HG02759 (cell line): ENCODE measurements at regions not wholly inside any gene's neighbourhood (a gene's known extent, or its start where the extent isn't known, plus 50 kb on each side); places are given as distances from the start of the nearest gene placed in this dataset.
"Not testable (repeated sequence)": the region's sequence is repeated elsewhere in the genome, so short reads cannot be mapped to it uniquely, and the experiment has no call there.

Experiments used
- ATAC-seq: cut with Tn5 transposase; IDR thresholded peaks from one replicate; pipeline ENCODE4 v1.9.1; 2021; ENCODE audit warnings: mild to moderate bottlenecking, moderate library complexity; ENCODE audit not compliant: unreplicated experiment

DNA sequence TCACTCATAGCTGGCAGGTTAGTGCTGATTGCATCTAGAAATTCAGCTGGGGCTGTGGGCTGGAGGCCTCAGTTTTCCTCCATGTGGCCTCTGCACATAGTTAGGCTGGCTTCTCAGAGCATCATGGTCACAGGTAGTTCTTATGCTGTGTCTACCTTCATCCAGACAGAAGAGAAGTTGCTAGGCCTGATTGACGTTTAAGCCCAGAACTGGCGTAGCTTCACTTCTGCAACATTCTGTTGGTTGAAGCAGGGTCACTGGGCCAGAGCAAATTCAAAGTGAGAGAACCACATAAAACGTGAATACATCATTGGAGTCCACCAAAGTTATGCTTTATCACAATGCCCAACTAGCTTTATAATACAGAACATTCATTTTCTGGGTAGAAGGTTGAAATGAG lies 116.0 kb downstream of the SPP2 start:
- ATAC-seq, result no peak

DNA sequence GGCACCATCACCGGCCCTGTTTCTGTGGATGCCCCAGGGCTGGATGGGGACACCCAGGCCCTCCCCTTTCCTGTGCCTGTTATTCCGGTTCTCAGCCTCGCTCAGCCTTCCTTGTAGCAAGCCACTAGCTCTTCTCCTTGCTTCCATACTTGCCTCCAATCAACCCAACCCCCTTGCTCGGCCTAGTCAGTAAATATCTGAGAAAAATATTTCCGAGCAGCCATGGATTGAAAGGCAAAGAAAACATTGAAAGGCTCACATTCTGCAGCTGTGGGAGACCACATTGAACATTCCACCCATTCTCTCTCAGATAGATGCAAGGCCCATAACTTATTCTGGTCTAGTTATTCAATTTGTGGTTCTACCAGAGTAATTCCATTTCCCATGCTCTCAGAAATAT lies 114.9 kb downstream of the SPP2 start:
- ATAC-seq, result no peak

DNA sequence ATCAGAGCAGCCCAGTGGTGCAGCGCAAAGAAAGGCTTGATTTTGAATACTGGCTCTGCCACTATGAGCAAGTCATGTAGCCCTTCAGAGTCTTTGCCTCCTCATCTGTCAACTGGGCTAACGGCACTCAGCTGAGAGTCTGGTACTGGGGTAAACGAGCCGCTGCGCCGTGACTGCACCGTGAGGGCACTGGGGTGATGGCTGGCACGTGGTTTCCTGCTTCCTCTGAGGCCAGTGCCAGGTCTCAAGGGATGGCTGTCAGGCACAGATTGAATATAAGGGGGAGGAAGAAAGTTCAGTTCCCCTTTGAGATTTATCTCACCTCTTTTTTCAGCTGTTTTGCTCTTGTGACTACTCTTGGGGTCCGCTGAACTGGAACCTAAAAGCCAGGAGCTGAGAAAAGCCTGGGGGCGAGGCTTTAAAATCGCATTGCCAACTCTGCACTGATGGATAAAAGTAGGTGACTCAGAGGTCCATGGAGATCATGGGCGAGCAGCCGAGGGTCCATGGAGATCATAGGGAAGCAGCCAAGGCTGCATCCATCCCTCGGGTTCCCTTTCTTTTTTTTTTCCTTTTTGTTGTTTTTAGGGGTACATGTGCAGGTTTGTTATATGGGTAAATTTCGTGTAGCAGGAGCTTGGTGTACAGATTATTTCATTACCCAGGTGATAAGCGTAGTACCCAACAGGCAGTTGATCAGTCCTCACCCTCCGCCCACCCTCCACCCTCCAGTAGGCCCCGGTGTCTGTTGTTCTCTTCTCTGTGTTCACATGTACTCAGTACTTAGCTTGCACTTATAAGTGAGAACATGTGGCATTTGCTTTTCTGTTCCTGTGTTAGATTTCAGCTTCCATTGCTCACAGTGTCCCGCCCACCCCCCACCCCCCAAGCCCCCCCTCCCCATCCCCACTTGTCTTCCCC lies 114.3 kb downstream of the SPP2 start:
- peak; percentile 66 for ATAC-seq

DNA sequence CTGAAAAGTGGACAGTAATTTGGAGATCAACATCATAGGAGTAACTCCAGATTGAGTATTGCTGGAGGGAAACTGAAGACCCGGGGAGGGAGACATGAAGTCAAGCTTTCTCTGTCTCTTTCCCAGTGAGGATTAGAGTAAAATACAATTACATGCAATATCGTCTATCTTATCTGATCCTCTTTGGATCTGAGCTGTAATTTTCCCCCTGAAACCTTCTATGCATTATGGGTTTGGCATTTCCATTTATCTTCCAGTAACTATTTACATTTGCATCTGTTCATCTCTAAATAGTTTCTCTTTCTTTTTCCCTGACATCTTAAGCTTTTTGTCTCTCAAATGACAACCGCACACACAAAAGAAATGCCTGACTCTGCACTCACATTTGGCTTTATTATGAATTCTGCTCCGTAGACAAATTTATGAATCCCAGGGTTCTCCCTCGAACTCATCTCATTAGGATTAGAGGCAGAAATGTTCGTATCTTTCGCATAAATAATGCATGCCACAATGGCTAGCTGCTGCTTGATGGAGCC lies 113.1 kb downstream of the SPP2 start:
- no peak for ATAC-seq

DNA sequence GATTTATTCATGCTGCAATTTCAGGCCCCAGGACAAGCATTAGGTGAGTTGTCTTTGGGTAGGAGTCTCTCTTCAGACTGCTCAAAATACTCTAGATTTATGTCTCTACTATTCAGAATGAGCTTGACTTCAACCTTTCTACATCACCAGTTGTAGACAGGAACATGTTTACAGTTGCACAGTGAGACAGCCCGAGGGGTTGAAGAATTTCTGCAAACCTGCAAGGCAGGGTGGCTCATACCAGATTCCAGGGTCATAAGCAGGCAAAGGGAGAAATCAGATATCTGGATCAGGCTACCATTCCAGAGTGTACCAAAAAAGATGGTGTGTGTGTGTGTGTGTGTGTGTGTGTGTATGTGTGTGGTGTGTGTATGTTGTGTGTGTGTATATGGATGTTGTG lies 112.4 kb downstream of the SPP2 start:
- no peak for ATAC-seq

DNA sequence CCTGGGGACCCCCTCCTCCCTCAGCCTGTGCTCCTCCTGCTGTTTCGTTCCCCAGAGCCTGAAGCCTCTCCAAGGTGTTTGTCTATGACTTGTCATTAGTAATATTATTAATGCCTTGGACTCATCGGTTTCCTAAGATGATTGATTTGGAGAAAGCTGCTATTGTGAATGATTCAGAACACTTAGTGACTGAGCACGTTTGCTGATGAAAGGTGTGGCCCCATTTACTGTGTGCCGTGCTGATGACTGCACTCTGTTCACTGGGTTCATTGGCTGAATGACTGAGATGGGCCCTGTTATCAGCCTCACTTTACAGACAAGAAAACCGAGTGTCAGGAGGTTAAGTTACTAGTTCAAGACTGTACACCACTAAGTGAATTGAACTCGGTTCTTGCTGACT lies 111.4 kb downstream of the SPP2 start:
- no peak for ATAC-seq

DNA sequence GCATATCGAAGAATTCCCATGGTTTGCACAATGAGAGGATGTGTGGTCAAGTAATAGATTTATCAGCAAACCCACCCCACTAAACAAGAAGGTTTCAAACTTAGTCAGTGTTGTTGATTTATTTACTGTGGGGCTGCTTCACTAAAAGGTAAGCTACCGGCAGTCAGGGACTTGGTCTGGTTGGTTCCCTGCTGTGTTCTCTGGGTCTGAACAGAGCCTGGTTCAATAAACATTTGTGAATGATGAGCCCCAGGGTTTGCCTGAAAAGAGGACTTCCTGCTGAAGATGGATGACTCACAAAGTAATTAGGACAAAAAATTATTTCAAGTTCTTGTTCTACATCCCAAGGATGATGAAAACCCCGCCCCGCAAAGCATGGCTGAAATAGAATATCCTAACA lies 108.3 kb downstream of the SPP2 start:
- ATAC-seq, result no peak

DNA sequence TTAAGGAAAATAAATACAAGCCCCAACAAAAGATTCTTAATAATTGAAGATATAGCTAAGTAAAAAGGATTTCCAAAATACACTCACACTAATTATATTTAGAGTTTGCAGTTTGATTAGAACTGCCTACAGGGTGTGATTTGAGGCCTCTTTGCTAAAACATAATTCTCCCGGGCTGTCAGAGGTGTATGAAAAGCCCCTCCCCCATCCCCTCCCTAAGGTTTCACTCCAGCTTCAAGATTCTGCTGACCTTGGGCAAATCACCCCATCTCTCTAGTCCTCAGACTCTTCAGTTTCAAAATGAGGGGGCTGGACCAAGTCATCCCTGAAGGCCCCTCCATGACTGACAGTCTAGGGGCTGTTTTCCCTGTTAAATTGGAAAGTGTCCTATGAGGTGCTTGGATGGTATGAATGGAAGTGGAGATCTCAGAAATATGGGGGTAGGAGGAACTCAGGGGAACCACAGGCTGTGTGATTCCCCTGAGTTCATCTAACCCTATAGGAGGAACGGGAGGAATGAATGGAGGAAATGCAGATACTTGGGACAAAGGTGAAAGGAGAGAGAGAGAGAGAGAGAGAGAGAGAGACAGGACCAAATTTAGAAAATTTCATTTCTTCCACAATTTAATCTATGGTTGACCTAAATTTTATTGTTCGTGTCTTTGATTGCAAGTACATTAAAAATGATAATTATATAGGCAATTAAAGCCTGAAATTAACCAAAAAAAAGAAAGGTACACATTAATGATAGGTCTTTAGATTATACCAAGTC lies 107.5 kb downstream of the SPP2 start:
- no peak for ATAC-seq

DNA sequence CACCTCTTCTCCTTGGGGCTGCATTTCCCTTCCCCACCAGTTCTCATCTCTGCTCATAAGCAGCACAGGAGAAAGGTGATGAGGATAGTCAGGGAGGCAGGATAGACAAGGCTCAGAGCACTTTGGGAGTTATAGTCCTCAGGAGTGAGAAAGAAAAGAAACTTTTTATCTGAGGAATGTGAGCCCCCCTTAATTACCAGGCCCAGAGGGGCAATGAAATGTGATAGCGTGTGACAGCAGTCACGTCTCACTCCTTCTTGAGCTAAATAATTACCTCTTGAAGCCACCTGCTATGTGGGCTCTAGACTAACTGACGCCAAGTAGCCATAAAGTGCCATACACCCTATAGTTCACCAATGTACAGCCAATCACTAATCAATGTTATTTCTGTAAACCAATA lies 105.8 kb downstream of the SPP2 start:
- no peak for ATAC-seq

DNA sequence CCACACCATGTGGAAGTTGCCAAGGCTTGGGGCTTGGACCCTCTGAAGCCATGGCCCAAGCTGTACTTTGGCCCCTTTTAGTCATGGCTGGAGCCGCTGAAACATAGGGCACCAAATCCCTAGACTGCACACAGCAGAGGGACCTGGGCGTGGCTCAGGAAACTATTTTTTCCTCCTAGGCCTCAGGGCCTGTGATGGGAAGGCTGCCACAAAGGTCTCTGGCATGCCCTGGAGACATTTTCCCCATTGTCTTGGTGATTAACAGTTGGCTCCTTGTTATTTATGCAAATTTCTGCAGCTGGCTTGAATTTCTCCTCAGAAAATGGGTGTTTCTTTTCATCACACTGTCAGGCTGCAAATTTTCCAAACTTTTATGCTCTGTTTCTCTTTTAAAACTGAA lies 102.3 kb downstream of the SPP2 start:
- ATAC-seq, result not testable (repeated sequence)

DNA sequence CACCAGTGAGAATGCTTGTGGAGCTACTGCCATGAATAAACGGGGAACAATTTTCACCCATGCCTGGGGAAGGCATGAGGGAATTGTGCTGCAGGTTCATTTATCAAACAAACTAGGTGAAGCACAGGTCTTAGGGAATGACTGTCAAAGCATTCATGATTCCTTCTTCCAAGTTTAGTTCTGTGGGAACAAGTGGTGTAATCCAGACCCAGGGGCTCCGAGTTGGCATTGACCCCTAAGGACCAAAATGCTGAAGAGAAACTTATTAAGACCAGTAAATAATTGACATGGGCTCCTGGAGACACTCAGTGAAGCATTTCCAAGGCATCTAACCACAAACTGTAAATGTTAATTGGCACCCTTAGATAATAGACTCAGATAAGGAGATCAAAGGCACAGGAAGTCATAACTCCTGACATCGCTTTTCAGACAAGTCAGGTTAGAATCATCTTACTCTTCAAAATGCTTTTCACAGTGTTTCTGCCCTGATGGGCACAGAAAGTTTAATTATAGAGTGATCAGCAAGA lies 96.9 kb downstream of the SPP2 start:
- ATAC-seq, result no peak

DNA sequence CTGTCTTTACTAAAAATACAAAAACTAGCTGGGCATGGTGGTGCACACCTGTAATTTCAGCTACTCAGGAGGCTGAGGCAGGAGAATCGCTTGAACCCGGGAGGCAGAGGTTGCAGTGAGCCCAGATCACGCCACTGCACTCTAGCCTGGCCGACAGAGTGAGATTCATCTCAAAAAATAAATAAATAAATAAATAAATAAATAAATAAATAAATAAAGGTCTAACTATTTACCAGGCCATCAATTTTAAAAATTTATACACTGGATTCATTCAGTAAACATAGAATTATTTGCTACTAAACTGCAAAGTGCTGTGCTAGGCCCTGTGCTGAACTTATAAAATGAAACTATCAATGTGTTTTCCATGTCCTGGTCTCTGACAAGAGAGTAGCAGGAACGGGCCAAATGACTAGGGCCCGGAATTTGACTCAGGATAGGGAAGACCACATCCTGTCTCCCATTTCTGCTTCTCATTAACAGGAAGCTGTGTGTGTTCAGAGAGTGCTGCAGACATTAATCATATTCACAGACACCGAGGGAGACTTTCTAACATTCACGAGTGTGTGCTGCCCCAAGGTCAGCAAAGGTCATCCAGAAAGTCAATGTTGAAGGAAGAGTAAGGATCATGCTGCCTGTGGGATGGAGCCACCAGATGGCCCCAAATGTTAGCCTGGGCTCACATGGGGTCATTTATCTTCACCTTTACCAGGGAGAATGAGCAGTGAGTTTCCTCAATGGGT lies 95.8 kb downstream of the SPP2 start:
- ATAC-seq, result no peak

DNA sequence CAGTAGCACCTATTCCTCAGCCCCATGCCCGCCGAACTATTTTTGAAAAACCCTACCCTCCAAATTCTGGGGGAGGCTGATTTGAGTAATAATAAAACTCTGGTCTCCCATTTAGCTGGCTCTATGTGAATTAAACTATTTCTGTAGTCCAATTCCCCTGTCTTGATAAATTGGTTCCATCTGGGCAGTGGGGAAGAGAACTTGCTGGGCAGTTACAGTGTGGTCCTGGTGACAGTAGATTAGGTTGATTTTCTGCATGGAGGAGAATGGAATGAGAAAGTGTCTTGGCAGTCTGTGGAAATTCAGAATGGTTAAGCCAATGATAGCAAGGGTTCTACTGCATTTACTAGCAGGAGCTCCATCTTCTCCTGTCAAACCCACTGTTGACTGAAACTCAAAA lies 95.0 kb downstream of the SPP2 start:
- no peak for ATAC-seq

DNA sequence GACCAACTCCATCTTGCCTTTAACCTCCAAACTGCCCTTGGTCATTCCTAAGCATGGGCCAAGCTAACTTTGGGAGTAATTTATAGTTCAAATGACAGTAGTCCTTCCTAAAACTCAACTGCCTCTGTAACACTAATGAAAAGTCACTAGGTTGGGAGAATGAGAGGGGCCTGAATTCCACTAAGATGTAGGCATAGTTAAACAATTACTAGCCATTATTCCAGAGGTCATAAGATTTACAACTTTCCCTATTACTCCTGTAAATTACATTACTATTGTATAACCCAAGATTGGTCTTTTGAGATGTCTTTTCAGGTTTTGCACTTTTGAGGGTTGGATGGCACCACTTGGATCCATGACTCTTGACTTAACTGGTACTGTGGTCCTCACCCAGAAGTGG lies 94.6 kb downstream of the SPP2 start:
- ATAC-seq, result no peak

DNA sequence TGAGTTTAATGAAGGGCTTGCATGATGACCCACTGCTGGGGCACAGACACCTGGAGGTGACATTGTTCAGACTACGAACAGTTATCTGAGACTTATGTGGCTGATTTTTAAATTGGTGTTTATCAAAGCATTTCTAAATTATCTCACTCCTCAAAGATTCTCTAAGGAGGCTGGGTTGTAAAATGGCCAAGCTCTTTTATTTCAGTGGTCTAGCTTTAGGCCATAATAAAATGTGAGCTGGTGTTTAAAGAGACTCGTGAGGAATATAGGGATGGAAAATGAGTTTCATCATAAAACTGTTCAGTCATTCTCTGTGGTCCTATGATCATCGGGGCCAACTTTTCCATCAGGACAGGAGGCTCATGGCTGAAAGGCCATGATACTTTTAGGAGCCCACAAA lies 93.4 kb downstream of the SPP2 start:
- ATAC-seq, result no peak

DNA sequence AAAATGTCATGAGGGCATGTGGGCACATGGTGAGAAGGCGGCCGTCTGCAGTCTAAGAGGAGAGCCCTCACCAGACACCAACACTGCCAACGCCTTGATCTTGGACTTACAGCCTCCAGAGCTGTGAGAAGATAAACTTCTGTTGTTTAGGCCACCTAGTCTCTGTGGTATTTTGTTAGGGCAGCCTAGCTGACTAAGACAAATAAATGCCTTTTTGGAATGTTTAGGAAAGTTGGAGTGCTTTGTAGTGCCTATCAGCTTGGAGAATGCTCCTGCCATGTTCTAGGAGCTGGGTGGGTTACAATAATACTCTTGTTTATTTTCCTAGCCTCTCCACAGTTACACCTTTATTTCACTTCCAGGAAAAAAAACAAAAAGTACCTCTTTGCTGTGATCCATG lies 92.0 kb downstream of the SPP2 start:
- ATAC-seq, result no peak

DNA sequence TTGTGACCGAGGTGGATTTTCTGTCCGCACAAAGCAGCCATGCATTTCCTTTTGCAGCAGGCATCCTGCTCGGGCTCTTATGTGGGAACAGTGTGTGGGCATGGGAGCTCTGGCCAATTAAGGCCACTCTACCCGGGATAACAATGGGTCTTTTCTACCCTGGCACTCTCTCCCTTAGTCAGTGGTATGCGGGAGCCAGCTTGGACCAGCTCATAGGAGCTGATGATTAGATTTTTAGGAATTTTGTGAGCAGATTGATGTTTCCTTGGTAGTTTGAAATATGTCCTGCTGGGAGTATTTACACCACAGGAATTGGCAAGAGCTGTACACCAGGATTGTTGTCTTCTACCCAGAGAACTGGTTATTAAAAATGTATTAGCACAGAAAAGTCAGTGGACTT lies 89.3 kb downstream of the SPP2 start:
- no peak for ATAC-seq

DNA sequence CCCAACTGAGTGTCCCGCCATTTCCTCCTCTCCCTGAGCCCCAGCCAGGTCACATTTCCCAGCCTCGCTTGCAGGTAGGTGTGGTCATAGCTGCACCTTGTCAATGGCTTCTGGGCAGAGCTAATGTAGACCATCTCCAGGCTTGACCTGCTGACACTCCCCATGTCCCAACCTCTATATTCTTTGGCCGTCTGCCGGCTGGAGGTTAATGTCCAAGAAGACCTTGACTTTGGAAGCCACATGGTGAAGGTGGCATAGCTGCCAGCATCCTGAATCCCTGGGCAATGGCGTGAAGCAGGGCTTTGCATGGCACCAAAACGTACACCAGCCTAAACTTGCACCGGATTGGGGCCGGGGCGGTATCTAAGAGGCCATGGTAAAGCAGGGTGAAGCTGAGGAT lies 88.3 kb downstream of the SPP2 start:
- ATAC-seq, result no peak

DNA sequence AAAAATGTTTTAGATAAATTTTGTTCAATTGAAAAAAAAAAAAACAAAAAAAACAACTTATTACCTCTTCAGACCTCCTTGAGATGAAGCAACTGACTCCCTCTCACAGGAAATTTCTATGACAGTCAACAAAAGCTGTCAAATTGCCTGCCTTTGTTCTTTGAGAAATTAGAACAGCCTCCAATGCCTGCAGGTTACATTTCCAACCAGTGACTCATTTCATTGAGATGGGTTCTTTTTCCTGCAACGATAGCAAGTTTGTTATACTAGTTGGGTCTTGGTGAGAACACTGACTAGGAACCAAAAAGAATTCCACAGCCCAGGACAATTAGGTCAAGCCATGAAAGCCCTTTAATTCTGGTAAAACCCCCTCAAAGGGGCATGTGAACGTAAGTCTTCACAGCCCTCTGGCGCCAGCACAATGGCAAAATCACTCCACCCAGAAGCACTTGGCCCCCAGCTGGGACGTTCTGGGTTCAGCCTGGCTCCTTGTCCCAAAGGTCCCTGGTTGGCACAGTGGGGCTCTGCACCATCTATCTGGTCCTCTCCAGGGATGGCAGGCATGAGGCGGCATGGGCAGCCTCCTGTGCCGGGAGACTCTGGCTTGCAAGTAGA lies 87.0 kb downstream of the SPP2 start:
- no peak for ATAC-seq

DNA sequence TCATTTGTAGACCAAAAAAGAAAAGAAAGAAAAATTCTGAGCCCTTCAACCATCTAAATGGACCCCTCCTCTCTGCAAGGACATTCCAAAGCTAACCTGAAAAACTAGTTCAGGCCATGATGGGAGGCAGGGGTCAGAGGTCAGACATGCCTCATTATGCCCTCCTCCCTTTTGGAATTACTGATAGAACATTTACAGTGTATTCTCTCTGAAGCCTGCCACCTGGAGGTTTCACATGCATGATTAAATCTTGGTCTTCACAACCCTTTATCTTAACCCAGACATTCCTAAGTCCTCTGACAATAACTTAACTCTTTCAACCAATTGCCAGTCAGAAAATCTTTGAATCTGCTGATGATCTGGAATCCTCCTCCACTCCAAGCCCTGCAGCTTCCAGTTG lies 86.0 kb downstream of the SPP2 start:
- ATAC-seq, result no peak
